ENCODE measurements at regions not wholly inside any gene's neighbourhood (a gene's known extent, or its start where the extent isn't known, plus 50 kb on each side); places are given as distances from the start of the nearest gene placed in this dataset.
"Not testable (repeated sequence)": the region's sequence is repeated elsewhere in the genome, so short reads cannot be mapped to it uniquely, and the experiment has no call there.

DNA sequence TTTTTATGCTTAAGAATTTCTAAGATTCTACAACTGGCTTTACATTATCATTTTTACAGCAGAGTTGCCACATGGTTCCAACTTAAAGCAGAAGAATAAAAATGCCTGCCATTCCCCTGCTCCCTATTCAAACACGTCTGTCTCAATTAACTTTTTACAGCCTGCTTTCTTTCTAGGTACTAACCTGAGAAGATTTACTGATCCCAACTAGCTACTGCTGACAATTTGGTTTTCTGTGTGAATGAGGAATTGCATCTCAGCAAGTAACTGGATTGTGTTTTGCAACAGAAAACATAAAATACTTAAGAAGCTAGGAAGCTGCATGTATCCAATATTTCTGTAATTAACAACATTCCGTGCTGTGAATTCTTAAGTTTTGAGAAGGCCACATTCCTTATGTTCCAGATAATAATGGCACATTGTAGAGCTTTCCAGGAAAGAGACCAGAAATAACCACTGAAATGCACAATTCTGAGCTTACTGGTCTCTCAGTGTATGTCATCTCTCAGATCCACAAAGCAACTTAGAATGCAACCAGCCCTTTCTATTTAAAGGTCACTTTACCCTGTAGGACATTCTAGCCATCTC is 306.8 kb upstream of the NMUR2 start:
- no peak for DNase-seq

- no peak for DNase-seq
These were observed 312.3 kb upstream of the NMUR2 start for GRCh38 chr5:152717393-152717792.

- no peak for DNase-seq
These were observed 318.4 kb upstream of the NMUR2 start for GRCh38 chr5:152723482-152723881.

GRCh38 chr5:152730176-152730575 is 325.1 kb upstream of the NMUR2 start:
- no peak for DNase-seq

DNA sequence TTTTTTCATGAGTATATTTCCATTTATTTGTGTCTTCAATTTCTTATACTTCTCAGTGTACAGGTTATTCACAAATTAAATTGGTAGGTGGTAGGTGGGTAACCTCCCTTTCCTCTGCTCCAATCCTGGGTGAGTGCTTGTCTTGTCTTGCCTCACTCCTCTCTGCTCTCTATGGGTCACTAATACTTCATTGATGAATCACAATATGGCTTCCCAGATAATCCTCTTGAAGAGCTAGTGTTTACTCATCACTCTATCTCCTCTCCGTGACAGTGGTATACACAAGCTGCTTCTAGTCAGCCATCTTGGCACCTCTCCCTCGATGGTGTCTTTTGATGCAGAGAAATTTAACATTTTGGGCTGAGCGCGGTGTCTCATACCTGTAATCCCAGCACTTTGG is 331.8 kb upstream of the NMUR2 start:
- DNase-seq: no peak

DNA sequence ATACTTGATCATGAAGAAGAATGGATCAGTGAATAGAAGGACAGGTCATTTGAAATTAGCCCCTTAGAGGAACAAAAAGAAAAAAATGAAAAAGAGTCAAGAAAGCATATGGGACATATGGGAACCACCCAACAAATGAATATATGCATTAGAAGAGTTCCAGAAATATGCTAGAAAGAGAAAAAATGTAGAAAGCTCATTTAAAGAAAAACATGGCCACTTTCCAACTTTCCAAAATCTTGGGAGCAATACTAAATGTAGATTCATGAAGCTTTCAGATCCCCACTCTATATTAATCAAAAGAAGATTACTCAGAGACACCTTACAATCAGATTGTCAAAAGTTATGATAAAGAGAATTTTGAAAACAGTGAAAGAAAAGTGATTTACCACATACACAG is 334.8 kb upstream of the NMUR2 start:
- DNase-seq: no peak

DNA sequence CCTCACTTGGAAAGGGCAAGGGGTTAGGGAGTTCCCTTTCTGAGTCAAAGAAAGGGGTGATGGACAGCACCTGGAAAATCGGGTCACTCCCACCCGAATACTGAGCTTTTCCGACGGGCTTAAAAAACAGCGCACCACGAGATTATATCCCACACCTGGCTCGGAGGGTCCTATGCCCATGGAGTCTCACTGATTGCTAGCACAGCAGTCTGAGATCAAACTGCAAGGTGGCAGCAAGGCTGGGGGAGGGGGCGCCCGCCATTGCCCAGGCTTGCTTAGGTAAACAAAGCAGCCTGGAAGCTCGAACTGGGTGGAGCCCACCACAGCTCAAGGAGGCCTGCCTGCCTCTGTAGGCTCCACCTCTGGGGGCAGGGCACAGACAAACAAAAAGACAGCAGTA is 336.0 kb upstream of the NMUR2 start:
- not testable (repeated sequence) for DNase-seq

GRCh38 chr5:152787709-152788217 is 382.7 kb upstream of the NMUR2 start:
- not testable (repeated sequence) for DNase-seq

DNA sequence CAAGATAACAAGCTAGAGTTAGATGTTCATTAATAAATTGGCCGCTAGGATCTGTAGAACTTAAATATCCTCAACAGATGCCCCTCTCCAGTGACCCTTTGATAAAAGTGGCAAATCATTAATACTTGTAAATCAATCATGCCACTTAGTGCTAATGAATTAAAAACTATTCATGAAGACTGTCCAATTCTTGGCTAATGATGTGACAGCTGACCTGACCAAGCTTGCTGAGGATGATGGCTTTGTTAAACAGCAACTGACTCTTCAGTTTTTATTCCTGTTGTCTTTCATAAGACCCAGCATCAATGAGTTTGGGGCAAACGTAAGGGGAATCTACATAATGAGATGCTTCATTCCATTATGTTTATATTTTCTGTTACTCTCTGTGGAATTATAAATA is 396.8 kb upstream of the NMUR2 start:
- DNase-seq: no peak

DNA sequence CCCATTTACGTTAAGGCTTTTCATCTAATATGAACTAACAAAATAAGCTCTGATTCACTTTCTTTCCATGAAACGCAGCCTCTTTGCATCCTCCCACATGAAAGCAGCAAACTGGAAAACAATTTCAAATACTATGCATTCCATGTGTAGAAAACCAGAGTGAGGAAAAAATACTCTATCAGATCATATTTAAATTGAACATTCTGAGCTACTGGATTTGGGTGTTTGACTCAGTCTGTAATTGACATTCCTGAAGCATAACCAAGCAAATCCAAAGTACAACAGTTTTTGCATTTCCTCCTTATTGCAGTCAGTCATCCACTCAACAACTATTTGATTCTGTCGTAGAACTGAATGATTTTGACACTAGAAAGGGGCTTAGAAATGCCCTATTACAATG is 399.1 kb upstream of the NMUR2 start:
- no peak for DNase-seq

- DNase-seq: no peak
These were observed 406.9 kb upstream of the NMUR2 start for GRCh38 chr5:152811988-152812387.

DNA sequence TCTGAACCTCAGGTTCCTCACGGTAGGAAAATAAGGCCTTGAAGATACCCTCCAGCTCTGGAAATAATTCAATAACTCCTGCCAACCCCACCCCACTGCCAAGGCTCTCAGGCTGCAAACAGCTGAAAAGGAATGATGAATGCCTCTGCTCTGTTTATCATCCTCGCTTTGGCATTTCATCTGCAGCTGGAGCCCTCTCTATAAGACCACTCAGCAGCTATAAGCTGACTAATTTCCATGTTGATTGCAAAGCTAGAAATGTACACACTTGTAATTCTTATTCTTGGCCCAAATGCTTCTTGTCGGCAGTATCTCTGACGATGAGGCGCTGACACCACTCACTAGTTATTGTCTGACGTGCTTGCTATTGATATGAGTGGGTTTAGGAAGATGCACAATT is 408.4 kb upstream of the NMUR2 start:
- DNase-seq: no peak

DNA sequence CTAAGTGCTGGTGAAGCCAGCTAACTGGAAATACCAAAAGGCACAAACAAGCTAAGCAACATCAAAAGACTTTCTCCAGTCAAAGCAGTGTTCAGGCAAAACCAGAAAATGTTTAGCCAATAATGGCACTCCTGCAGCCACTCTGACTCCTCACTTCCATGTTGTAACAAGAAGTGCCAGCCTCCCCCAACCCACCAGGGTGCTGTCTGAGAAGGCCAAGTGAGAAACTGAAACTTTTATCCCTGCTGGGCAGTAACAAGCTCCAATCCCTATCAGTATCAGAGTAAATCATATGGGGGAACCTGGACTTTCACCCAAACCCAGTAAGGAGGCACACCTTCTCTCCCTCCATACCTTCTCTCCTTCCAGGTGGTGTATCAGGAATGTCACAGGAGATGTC is 414.8 kb upstream of the NMUR2 start:
- no peak for DNase-seq

DNA sequence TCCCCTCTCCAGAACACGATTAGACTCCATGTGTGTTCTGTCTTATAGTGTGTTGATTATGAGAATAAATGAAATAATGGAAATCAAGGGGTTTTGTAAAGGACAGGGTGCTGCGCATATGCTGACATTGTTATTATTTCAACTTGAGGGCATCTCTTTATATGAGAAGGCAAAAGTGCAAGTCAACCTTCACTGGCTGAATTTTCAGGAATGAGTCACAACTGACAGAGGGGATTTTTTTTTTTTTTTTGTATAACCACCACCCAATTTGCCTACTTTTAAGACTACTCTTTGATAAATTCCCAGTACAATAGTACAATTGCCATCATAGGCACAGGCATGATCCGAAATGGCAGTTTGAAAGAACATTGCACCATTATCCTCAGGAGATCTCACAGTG is 419.2 kb upstream of the NMUR2 start:
- no peak for DNase-seq

DNA sequence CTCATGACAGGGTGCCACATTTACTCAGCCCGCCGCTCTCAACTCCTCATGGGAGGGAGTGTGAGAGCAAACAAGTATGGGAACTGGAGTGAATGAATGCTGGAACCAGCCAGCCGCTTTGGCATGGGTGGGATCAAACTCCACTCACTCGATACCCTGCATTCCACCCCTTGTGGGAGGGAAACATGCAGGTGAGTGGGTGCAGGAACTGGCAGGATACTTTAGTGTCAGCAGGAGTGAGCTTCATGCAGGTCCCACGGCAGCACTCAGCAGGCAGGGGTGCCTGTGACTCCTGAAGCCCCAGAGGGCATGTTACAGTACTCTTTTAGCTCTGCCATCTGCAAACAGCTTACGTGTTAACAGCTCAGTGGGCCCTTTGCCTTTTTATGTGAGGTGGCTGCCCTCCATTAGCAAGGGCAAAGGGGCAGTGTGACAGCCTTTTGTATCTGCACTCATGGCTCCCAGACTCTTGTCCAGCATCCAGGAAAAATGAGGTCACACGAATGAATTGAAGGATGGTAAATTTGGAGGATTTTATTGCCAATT is 433.2 kb upstream of the NMUR2 start:
- no peak for DNase-seq

DNA sequence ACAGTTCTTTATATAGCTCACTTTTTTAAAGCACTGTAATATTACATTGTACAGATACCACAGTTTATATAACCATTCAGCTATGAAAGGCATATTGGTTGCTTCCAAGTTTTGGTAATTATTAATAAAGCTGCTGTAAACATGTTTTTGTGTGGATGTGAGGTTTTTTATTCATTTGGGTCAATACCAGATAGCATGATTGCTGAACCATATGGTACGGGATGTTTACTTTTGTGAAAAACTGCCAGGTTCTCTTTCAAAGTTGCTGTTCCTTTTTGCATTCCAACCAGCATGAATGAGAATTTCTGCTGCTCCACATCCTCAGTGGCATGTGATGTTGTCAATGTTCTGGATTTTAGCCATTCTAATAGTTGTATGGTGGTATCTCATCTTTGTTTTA is 439.6 kb upstream of the NMUR2 start:
- DNase-seq: no peak

DNA sequence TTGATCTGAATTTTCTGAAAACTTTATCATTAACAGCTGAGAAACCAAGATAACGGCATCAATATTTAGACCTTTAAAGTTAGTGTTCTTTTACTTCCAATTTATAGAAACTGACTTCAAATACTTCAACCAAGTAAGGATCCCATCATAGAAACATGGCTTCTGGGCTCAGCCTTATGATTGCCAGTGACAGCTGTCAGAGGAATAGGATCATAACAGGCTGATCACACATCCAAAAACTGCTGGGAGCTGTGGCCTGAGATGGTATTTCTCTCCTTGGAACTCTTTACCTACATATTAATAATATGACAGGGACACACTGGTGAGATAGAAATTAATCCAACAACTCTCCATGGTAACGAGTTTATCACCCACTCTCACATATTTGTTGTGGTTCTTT is 448.3 kb upstream of the NMUR2 start:
- no peak for DNase-seq

- DNase-seq: no peak
These were observed 450.4 kb upstream of the NMUR2 start for GRCh38 chr5:152855441-152855840.

GRCh38 chr5:152861231-152861630 is 456.2 kb upstream of the NMUR2 start:
- DNase-seq: no peak

DNA sequence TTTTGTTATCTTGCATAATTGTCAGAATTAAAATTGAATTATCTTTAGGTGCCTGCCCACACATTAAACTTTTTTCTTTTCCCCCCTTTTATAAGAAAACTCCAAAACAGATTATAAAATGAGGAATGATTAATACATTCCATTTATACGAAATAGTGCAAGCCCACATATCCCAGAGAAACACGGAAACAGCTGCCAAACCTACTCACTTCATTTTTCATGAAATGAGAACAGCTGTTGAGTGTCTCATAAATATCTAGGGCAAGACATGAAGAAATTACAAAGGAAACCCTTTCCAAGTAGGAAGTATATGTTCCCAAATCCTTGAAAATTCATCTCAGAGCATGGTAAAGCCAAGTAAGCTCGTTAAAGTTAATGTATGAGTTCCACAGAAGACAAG is 459.4 kb upstream of the NMUR2 start:
- no peak for DNase-seq

DNA sequence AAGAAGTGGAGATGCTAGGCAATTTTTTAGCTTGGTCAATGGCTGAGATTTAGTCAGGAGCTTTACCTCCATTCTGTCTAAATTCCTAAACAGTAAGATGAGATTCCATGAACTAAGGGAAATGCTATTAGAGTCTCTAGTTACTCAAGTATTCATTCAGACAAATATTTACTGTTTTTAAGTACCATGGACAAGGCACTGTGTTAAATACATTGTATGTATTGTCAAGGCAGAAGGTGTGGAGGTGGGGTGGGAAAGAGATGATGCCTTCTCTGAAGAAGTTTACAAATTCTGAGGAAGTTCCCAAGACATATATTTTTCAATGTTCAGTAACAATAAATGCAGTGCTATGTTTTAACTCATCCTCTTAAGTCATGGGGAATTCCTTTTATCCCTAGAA is 459.9 kb upstream of the NMUR2 start:
- DNase-seq: no peak

- no peak for DNase-seq
These were observed 464.9 kb upstream of the NMUR2 start for GRCh38 chr5:152869971-152870370.

GRCh38 chr5:152882621-152883020 is 477.5 kb upstream of the NMUR2 start:
- DNase-seq: no peak

GRCh38 chr5:152883066-152883775 is 478.1 kb upstream of the NMUR2 start:
- no peak for DNase-seq

- no peak for DNase-seq
These were observed 478.9 kb upstream of the NMUR2 start for GRCh38 chr5:152884006-152884405.

Data from 8988T (cell line).